ENCODE measurements at regions not wholly inside any gene's neighbourhood (a gene's known extent, or its start where the extent isn't known, plus 50 kb on each side); places are given as distances from the start of the nearest gene placed in this dataset.

GRCh38 chr16:86289907-86290306 is 220.4 kb upstream of the FOXF1 start:
- TF ChIP-seq CTCF (IDR thresholded peaks at IDR 0.05) (no peak), REST (IDR thresholded peaks at IDR 0.05; ENCODE audit: insufficient read depth in 1 of 2, low read depth in 2 of 2, low read length in 1 of 2) (no peak)

Data from Panc1 (cell line).